K562 (cell line): ENCODE measurements at regions not wholly inside any gene's neighbourhood (a gene's known extent, or its start where the extent isn't known, plus 50 kb on each side); places are given as distances from the start of the nearest gene placed in this dataset.

Experiments
- ESRRA ChIP-seq: fragments of 450-650 bp; IDR thresholded peaks from 2 replicates; pipeline ENCODE4 v1.6.1; 2014; ENCODE audit warnings: low read depth, mild to moderate bottlenecking, moderate library complexity, borderline replicate concordance
- EZH2 ChIP-seq: IDR thresholded peaks from 2 replicates; pipeline ENCODE4 v1.6.1; 2012; ENCODE audit warnings: low read depth, mild to moderate bottlenecking, inconsistent platforms, low read length, borderline replicate concordance
- MXI1 ChIP-seq: IDR thresholded peaks from 2 replicates; pipeline ENCODE4 v1.6.1; 2011; ENCODE audit warnings: low read depth, mild to moderate bottlenecking, improper control_type of control experiment, low read length
- RERE ChIP-seq: sonication (generic); formaldehyde crosslinking; IDR thresholded peaks from 2 replicates; pipeline ENCODE4 v1.8.0; 2023; ENCODE audit warnings: missing genetic modification reagents, mild to moderate bottlenecking, borderline replicate concordance
- TCF7 ChIP-seq: sonication (generic); IDR thresholded peaks from 2 replicates; pipeline ENCODE4 v1.6.1; 2016; ENCODE audit warnings: antibody characterized with exemption, borderline replicate concordance
- USF2 ChIP-seq: sonication (generic); formaldehyde crosslinking; IDR thresholded peaks from 2 replicates; pipeline ENCODE4 v1.5.0; 2020; ENCODE audit warnings: missing genetic modification reagents
- ZNF263 ChIP-seq: sonication (generic); formaldehyde crosslinking; IDR thresholded peaks from 2 replicates; pipeline ENCODE4 v1.8.0; 2022; ENCODE audit warnings: mild to moderate bottlenecking, missing genetic modification reagents, borderline replicate concordance
- TF ChIP-seq, protein P1 (sequence below), 3 experiments: IDR thresholded peaks in 2 of 3; conservative IDR thresholded peaks in 1 of 3; 2 replicates each; pipeline ENCODE4 v1.5.1; 2011 to 2012; ENCODE audit warnings: low read length in 3 of 3, mild to moderate bottlenecking in 3 of 3, control low read depth in 2 of 3, improper control_type of control experiment in 1 of 3, inconsistent platforms in 1 of 3, low read depth in 1 of 3, mixed read lengths in 1 of 3, moderate library complexity in 1 of 3; ENCODE audit not compliant: insufficient read depth in 2 of 3
- TF ChIP-seq, protein P2 (sequence below): sonication (generic); formaldehyde crosslinking; IDR thresholded peaks from 2 replicates; pipeline ENCODE4 v1.8.1; 2023; ENCODE audit warnings: mild to moderate bottlenecking, missing genetic modification reagents, moderate library complexity
- TF ChIP-seq, protein P3 (sequence below): IDR thresholded peaks from 2 replicates; pipeline ENCODE4 v1.6.1; 2011; ENCODE audit warnings: borderline replicate concordance, low read depth, mild to moderate bottlenecking, moderate library complexity, low read length; ENCODE audit not compliant: insufficient read depth, poor library complexity, severe bottlenecking

DNA sequence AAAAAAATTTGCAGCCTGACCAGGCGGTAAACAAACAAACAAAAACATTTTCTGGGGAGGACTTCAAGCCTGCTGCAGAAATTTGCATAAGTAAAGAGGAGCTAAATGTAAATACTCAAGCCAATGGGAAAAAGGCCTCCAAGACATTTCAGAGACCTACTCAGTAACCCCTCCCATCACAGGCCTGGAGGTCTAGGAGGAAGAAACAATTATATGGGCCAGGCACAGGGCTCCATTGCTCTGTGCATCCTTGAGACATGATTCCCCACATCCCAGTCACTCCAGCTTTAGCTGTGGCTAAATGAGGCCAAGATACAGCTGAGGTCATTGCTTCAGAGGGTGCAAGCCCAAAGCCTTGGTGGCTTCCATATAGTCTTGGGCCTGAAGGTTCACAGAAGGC lies 793.4 kb downstream of the SLITRK1 start:
- TF ChIP-seq RERE (CRISPR knock-in tag) (no peak), TCF7 (no peak), MXI1 (no peak), ESRRA (no peak), ZNF263 (CRISPR knock-in tag) (no peak), USF2 (CRISPR knock-in tag) (no peak), EZH2 (no peak)
- TF ChIP-seq, protein P1, sequence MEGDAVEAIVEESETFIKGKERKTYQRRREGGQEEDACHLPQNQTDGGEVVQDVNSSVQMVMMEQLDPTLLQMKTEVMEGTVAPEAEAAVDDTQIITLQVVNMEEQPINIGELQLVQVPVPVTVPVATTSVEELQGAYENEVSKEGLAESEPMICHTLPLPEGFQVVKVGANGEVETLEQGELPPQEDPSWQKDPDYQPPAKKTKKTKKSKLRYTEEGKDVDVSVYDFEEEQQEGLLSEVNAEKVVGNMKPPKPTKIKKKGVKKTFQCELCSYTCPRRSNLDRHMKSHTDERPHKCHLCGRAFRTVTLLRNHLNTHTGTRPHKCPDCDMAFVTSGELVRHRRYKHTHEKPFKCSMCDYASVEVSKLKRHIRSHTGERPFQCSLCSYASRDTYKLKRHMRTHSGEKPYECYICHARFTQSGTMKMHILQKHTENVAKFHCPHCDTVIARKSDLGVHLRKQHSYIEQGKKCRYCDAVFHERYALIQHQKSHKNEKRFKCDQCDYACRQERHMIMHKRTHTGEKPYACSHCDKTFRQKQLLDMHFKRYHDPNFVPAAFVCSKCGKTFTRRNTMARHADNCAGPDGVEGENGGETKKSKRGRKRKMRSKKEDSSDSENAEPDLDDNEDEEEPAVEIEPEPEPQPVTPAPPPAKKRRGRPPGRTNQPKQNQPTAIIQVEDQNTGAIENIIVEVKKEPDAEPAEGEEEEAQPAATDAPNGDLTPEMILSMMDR (IDR thresholded peaks at IDR 0.05 in 2 of 3, conservative IDR thresholded peaks at IDR 0.05 in 1 of 3; ENCODE audit: insufficient read depth in 2 of 3, low read depth in 1 of 3, low read length in 3 of 3): no peak
- TF ChIP-seq, protein P2, sequence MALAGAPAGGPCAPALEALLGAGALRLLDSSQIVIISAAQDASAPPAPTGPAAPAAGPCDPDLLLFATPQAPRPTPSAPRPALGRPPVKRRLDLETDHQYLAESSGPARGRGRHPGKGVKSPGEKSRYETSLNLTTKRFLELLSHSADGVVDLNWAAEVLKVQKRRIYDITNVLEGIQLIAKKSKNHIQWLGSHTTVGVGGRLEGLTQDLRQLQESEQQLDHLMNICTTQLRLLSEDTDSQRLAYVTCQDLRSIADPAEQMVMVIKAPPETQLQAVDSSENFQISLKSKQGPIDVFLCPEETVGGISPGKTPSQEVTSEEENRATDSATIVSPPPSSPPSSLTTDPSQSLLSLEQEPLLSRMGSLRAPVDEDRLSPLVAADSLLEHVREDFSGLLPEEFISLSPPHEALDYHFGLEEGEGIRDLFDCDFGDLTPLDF (CRISPR knock-in tag): no peak
- TF ChIP-seq, protein P3, sequence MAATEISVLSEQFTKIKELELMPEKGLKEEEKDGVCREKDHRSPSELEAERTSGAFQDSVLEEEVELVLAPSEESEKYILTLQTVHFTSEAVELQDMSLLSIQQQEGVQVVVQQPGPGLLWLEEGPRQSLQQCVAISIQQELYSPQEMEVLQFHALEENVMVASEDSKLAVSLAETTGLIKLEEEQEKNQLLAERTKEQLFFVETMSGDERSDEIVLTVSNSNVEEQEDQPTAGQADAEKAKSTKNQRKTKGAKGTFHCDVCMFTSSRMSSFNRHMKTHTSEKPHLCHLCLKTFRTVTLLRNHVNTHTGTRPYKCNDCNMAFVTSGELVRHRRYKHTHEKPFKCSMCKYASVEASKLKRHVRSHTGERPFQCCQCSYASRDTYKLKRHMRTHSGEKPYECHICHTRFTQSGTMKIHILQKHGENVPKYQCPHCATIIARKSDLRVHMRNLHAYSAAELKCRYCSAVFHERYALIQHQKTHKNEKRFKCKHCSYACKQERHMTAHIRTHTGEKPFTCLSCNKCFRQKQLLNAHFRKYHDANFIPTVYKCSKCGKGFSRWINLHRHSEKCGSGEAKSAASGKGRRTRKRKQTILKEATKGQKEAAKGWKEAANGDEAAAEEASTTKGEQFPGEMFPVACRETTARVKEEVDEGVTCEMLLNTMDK: no peak
